ENCODE measurements at regions not wholly inside any gene's neighbourhood (a gene's known extent, or its start where the extent isn't known, plus 50 kb on each side); places are given as distances from the start of the nearest gene placed in this dataset.

GRCh38 chr3:160134964-160135363, 90.3 kb upstream of the C3orf80 start:
- TF ChIP-seq POLR2AphosphoS5 (IDR thresholded peaks at IDR 0.05) (no peak), CTCF (IDR thresholded peaks at IDR 0.05) (no peak), POLR2A (IDR thresholded peaks at IDR 0.05) (no peak), EP300 (IDR thresholded peaks at IDR 0.05; ENCODE audit: low read depth) (no peak)

Data from transverse colon (tissue), 4 donors.